ENCODE measurements at regions not wholly inside any gene's neighbourhood (a gene's known extent, or its start where the extent isn't known, plus 50 kb on each side); places are given as distances from the start of the nearest gene placed in this dataset.
A peak's percentile ranks its signal among the peaks of the same experiment; 100 is the strongest.

GRCh38 chr6:6474170-6474920 lies 114.2 kb upstream of the LY86 start:
- no peak overlapping the region for H3K27ac ChIP-seq (replicated peaks)
- peak; percentile 20 for DNase-seq
- no peak overlapping the region for H3K4me3 ChIP-seq
- TF ChIP-seq, protein P1, sequence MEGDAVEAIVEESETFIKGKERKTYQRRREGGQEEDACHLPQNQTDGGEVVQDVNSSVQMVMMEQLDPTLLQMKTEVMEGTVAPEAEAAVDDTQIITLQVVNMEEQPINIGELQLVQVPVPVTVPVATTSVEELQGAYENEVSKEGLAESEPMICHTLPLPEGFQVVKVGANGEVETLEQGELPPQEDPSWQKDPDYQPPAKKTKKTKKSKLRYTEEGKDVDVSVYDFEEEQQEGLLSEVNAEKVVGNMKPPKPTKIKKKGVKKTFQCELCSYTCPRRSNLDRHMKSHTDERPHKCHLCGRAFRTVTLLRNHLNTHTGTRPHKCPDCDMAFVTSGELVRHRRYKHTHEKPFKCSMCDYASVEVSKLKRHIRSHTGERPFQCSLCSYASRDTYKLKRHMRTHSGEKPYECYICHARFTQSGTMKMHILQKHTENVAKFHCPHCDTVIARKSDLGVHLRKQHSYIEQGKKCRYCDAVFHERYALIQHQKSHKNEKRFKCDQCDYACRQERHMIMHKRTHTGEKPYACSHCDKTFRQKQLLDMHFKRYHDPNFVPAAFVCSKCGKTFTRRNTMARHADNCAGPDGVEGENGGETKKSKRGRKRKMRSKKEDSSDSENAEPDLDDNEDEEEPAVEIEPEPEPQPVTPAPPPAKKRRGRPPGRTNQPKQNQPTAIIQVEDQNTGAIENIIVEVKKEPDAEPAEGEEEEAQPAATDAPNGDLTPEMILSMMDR (IDR thresholded peaks at IDR 0.05; ENCODE audit: borderline replicate concordance), result no peak
- no peaks in the 10 kb centered on the region for H3K36me3 ChIP-seq
- peaks cover 13% of the 10 kb centered on the region for H3K9me3 ChIP-seq (replicated peaks)
- H3K27me3 ChIP-seq (ENCODE audit: low read depth), result no peaks in the 10 kb centered on the region
- H3K4me1 ChIP-seq, result no peaks in the 10 kb centered on the region
- intact Hi-C loops (cut with micrococcal nuclease), result no loop called here

DNA sequence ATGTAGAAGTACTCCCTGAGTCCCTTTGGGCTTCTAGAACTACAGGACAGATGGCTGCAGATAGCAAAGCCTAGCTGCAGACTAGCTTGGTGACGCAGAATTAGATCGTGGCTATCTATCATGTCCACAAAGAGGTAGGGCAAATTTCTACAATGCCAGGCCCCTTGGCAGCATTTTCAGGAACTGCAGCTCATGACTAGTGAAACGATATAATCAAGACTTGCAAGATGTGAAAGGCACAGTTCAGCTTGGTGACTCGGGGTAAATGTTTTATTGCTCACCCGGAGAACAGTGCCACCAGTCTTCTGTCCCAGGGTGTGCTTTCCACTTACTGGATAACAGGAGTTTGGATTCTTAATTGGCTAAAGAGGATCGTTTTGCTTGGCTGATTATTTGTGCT lies 108.7 kb upstream of the LY86 start:
- no peaks in the 10 kb centered on the region for H3K36me3 ChIP-seq
- H3K4me1 ChIP-seq, result no peaks in the 10 kb centered on the region
- intact Hi-C loops (cut with micrococcal nuclease), result no loop called here
- H3K27ac ChIP-seq (replicated peaks), result no peak overlapping the region
- H3K9me3 ChIP-seq (replicated peaks), result peaks cover 6% of the 10 kb centered on the region
- no peak overlapping the region for H3K4me3 ChIP-seq
- TF ChIP-seq, protein P1 (IDR thresholded peaks at IDR 0.05; ENCODE audit: borderline replicate concordance), result peak; percentile 54
- peaks cover 6% of the 10 kb centered on the region for H3K27me3 ChIP-seq (ENCODE audit: low read depth)
- no peak for DNase-seq

DNA sequence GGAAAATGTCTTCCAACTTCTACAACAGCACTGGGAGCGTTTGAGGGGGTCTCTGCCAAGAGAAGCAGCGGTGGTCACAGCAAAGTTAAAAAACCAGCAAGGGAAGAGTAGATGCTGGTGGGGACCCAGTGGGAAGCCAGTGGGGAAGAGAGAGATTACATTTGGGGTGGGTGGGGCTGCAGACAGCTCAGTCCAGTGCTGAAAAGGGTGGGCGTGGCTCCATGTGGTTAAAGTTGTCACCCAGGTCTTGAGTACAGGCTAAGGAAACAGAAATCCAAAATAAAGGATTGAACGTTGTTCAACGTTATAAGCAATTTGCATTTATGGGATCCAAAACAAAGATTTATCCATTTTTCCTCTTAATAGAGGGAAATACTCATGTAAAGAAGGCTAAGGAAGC lies 106.3 kb upstream of the LY86 start:
- Histone ChIP-seq H3K4me3 (no peak overlapping the region), H3K9me3 (replicated peaks) (peaks cover 6% of the 10 kb centered on the region), H3K27me3 (ENCODE audit: low read depth) (peaks cover 6% of the 10 kb centered on the region), H3K27ac (replicated peaks) (no peak overlapping the region), H3K36me3 (no peaks in the 10 kb centered on the region), H3K4me1 (no peaks in the 10 kb centered on the region)
- DNase-seq, result no peak
- TF ChIP-seq, protein P1 (IDR thresholded peaks at IDR 0.05; ENCODE audit: borderline replicate concordance), result no peak
- intact Hi-C loops (cut with micrococcal nuclease), result no loop called here

- TF ChIP-seq, protein P1 (IDR thresholded peaks at IDR 0.05; ENCODE audit: borderline replicate concordance), result no peak
- Histone ChIP-seq H3K9me3 (replicated peaks) (peaks cover 6% of the 10 kb centered on the region), H3K27ac (replicated peaks) (no peak overlapping the region), H3K4me3 (no peak overlapping the region), H3K4me1 (no peaks in the 10 kb centered on the region), H3K36me3 (no peaks in the 10 kb centered on the region), H3K27me3 (ENCODE audit: low read depth) (peaks cover 6% of the 10 kb centered on the region)
- no peak for DNase-seq
- intact Hi-C loops (cut with micrococcal nuclease), result no loop called here
Observed at GRCh38 chr6:6483168-6483567, 105.4 kb upstream of the LY86 start.

GRCh38 chr6:6483733-6484132 lies 104.8 kb upstream of the LY86 start:
- no peak for DNase-seq
- H3K4me3 ChIP-seq, result no peak overlapping the region
- intact Hi-C loops (cut with micrococcal nuclease), result no loop called here
- H3K9me3 ChIP-seq (replicated peaks), result peaks cover 6% of the 10 kb centered on the region
- no peak overlapping the region for H3K27ac ChIP-seq (replicated peaks)
- no peaks in the 10 kb centered on the region for H3K36me3 ChIP-seq
- H3K4me1 ChIP-seq, result no peaks in the 10 kb centered on the region
- TF ChIP-seq, protein P1 (IDR thresholded peaks at IDR 0.05; ENCODE audit: borderline replicate concordance), result no peak
- peaks cover 6% of the 10 kb centered on the region for H3K27me3 ChIP-seq (ENCODE audit: low read depth)

Measured in left ventricle myocardium inferior (tissue), 1 donor.